LNCaP clone FGC (cell line): ENCODE measurements at regions not wholly inside any gene's neighbourhood (a gene's known extent, or its start where the extent isn't known, plus 50 kb on each side); places are given as distances from the start of the nearest gene placed in this dataset.

Source experiments
- DNase-seq: peaks from one replicate; pipeline ENCODE4 v3.0.0-alpha.2; 2011; ENCODE audit warnings: low read depth
- H3K4me3 ChIP-seq: 2 replicates; pipeline ENCODE4 v1.5.1; 2011; ENCODE audit warnings: mild to moderate bottlenecking, low read depth, low read length, control low read depth
- CTCF ChIP-seq: IDR thresholded peaks from 2 replicates; pipeline ENCODE4 v1.5.1; 2012; ENCODE audit warnings: mild to moderate bottlenecking; ENCODE audit not compliant: control insufficient read depth, insufficient read depth; ENCODE audit errors: extremely low read depth

GRCh38 chr4:126727461-126727860 is 905.3 kb upstream of the INTU start:
- H3K4me3 ChIP-seq = no peak overlapping the region
- no peak for TF ChIP-seq CTCF
- no peak for DNase-seq

DNA sequence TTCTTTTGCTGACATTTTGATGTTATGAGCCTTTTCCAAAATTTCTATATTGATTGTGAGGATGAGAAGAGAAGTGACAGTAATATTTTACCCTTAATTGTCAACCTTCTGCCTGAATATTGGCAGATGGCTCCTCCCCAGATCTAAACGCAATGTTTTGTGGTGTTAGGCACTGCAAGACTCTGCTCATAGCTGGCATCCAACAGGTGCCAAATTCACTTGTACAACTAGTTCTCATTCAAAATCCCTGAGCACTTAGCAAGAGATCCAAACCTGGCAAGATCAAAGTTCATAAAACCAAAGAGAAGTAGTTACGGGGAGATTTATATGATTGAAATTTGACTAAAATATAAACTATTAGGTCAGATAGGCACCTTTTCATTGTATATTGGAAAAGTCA is 901.7 kb upstream of the INTU start:
- no peak for TF ChIP-seq CTCF

DNA sequence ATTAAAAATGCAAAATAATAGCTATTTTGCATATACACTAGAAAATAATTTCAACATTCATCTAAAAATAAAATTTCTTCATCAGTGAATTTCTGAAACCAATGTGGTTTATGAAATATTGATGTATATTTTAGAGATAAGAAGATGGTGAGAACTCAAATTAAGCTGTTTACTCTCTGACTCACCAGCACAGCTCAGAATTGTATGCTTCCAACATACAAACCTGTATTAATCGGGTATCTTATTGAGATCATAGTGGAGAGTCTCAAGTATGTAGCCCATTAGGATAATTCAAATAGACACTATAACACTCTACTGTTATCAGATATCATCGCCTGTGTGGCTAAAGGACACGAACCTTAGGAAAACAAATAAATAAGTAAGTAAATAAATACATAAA is 899.5 kb upstream of the INTU start:
- no peak for DNase-seq
- TF ChIP-seq CTCF = no peak
- H3K4me3 ChIP-seq = no peak overlapping the region

More for the DNA sequence above, 901.7 kb upstream of the INTU start:
- no peak for DNase-seq
- H3K4me3 ChIP-seq = no peak overlapping the region

GRCh38 chr4:126734465-126734864 is 898.3 kb upstream of the INTU start:
- no peak for DNase-seq
- no peak for TF ChIP-seq CTCF

GRCh38 chr4:126735294-126736132 is 897.2 kb upstream of the INTU start:
- TF ChIP-seq CTCF = no peak
- no peak for DNase-seq
- no peak overlapping the region for H3K4me3 ChIP-seq

More at GRCh38 chr4:126734465-126734864, 898.3 kb upstream of the INTU start:
- no peak overlapping the region for H3K4me3 ChIP-seq

GRCh38 chr4:126736133-126736518 is 896.6 kb upstream of the INTU start:
- DNase-seq = no peak
- no peak for TF ChIP-seq CTCF
- H3K4me3 ChIP-seq = no peak overlapping the region
